Right cardiac atrium (tissue), 5 donors: ENCODE measurements at regions not wholly inside any gene's neighbourhood (a gene's known extent, or its start where the extent isn't known, plus 50 kb on each side); places are given as distances from the start of the nearest gene placed in this dataset.

ENCODE experiments used
- ATAC-seq, 2 donors: fragments of 200-7000 bp; cut with Tn5 transposase; one replicate each; pipeline versions ENCODE4 v1.8.0 to v1.9.1; 2020; ENCODE audit warnings: moderate library complexity in 2 of 2, mild to moderate bottlenecking in 1 of 2
- DNase-seq, 3 donors: peaks; one replicate each; pipeline ENCODE4 v3.0.0-alpha.2; 2020
- H3K27ac ChIP-seq: one replicate; pipeline ENCODE4 v1.5.1; 2013; ENCODE audit warnings: mild to moderate bottlenecking, low read length, control low read depth, moderate library complexity
- H3K27me3 ChIP-seq: one replicate; pipeline ENCODE4 v1.6.1; 2013; ENCODE audit not compliant: control insufficient read depth, insufficient read depth
- H3K4me1 ChIP-seq: one replicate; pipeline ENCODE4 v1.6.1; 2013; ENCODE audit warnings: low read length; ENCODE audit not compliant: control insufficient read depth, insufficient read depth
- H3K4me3 ChIP-seq: one replicate; pipeline ENCODE4 v1.5.1; 2013; ENCODE audit warnings: low read length, control low read depth
- H3K9me3 ChIP-seq: one replicate; pipeline ENCODE4 v1.6.1; 2013; ENCODE audit warnings: low read length; ENCODE audit not compliant: control insufficient read depth
- WGBS: extraction: QIAGEN DNeasy Blood & Tissue Kit; methylation state at CpG from one replicate; pipeline ENCODE4 v1.1.7; 2013; 5-methylcytosine and 5-hydroxymethylcytosine counted together
- intact Hi-C, 4 donors: fragments of 100-400 bp; cut with DNase I; formaldehyde crosslinking; loops; one replicate each; pipeline versions ENCODE4 v1.11.0 to v1.14.0; 2022 to 2023
- donor health status: healthy with polysubstance abuse.
- donor health status: DM: no; HTN: yes; CAD: no.
- donor health status: DM: no; HTN: no; CAD: no.
- donor health status: DM: no; HTN: yes; CAD: no; lungs with severe emphysema.
- donor health status: DM: yes; HTN: yes; CAD: no.

DNA sequence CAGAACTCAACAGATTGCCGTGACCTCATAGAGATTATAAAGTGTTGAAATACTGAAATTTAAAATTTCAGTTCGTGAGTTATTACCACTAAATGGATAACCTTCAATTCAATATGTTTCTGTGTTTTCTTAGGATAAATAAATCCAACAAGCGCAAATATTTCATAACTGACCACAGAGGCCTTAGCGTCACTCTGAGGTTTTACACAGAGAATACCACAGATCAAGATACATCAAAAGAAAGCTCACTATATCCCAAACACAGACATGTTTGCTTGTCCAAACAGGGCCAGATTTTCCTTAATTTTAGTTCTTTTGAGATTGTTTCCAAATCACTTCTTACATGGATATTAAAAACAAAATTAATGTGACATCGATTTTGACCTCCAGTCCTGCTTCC, 235.8 kb downstream of the EFNB2 start:
- WGBS, result 90% methylated on average over 5 of the region's 5 CpGs

DNA sequence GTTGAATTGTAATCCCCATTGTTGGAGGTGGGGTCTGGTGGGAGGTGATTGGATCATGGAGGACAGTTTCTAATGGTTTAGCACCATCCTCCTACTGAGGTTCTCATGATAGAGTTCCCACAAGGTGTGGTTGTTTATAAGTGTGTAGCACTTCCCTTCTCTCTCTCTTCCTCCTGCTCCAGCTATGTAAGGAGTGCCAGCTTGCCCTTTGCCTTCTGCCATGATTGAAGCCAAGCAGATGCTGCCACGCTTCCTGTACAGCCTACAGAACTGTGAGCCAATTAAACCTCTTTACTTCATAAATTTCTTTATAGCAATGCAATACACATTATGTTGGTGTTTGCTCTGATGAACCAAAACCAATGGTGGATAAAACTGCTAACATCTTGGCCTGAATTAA, 238.2 kb downstream of the EFNB2 start:
- intact Hi-C loops, result no loop called here

More for the DNA sequence above, 235.8 kb downstream of the EFNB2 start:
- ATAC-seq, result no peak
- intact Hi-C loops, result no loop called here
- Histone ChIP-seq H3K27me3 (no peaks in the 10 kb centered on the region), H3K27ac (no peak overlapping the region), H3K4me1 (no peaks in the 10 kb centered on the region), H3K9me3 (no peaks in the 10 kb centered on the region), H3K4me3 (no peak overlapping the region)
- DNase-seq, result no peak

DNA sequence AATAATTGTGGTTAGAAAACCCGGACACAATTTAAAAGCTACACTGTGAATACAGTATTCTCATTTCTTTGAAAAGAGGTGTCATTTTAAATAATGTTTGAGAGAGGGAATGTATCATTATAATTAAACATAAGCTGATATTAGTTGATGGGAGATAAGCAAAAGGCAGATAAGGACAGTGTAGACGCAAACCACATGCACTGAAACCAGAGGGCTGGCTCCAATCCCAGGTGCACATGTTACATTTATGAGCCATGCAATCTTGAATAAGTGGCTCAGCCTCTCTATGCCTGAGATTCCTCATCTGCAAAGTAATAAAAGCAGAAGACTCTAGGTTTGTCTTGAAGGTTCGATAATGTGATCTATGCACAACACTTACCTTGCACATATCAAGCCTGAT, 238.7 kb downstream of the EFNB2 start:
- no peak for ATAC-seq
- WGBS, result 81% methylated on average over 3 of the region's 3 CpGs

More for the DNA sequence above, 238.2 kb downstream of the EFNB2 start:
- Histone ChIP-seq H3K27ac (no peak overlapping the region), H3K4me3 (no peak overlapping the region), H3K4me1 (no peaks in the 10 kb centered on the region), H3K9me3 (no peaks in the 10 kb centered on the region), H3K27me3 (no peaks in the 10 kb centered on the region)
- 93% methylated on average over 1 of the region's 1 CpG for WGBS
- no peak for ATAC-seq
- DNase-seq, result no peak

DNA sequence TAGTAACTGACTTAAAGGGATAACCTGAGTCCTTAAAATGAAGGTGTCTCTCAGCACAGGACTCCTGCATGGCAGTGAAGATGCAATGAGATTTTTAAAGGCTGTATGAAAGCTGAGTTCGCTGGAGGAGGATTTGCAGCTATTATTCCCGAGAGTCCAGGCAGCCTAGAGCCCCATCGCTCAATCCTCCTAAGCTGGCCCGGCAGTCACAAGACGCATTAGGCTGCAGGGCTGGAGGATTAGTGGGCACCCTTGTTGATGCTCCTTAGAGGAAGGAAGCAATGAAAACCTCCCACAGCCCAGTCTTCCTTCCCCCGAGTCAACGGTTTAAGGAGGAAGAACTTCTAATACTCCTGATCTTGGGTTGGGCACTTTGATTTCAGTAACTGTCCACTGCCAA, 239.5 kb downstream of the EFNB2 start:
- no peak for ATAC-seq
- no peak for DNase-seq
- Histone ChIP-seq H3K9me3 (no peaks in the 10 kb centered on the region), H3K4me1 (no peaks in the 10 kb centered on the region), H3K27me3 (no peaks in the 10 kb centered on the region), H3K27ac (no peak overlapping the region), H3K4me3 (no peak overlapping the region)
- WGBS, result 68% methylated on average over 7 of the region's 7 CpGs
- intact Hi-C loops, result no loop called here

More for the DNA sequence above, 238.7 kb downstream of the EFNB2 start:
- intact Hi-C loops, result no loop called here
- H3K4me1 ChIP-seq, result no peaks in the 10 kb centered on the region
- H3K27me3 ChIP-seq, result no peaks in the 10 kb centered on the region
- H3K27ac ChIP-seq, result no peak overlapping the region
- DNase-seq, result no peak
- no peaks in the 10 kb centered on the region for H3K9me3 ChIP-seq
- H3K4me3 ChIP-seq, result no peak overlapping the region

DNA sequence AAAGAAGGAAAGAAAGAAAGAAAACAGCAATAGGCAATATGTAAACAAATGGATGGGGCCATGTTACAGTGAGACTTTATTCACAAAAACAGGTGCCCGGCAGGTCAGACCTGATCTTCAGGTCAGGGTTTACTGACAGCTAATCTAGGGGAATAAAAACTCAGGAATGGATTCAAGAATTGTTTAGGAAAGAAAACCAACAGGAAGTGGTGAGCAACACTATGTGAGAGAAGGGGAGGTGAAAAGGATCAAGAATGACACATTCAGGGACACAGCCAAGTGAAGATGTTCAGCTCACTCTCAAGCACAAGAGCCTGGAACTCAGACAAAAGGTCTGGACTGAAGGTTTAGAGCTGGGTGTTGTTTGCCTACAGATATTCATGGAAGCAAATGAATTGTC, 244.5 kb downstream of the EFNB2 start:
- intact Hi-C loops, result no loop called here

DNA sequence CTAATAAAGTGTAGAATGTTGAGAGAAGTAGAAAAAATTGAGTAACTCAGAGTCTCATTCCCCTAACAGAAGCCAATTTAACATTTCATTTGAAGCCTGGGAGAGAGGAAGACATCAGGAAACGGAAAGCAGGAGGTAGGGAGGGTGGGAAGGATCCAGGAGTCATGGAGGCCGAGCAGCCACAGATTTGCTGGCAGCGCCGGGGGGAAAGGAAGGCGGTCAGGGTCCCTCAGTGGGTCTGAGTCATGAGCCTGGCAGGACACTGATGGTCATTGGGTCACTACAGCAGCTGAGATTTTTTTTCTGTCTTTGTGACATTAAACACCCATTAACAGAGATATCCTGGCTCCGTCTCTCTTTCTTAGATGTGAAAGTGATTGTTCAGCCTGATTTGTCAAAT, 248.1 kb downstream of the EFNB2 start:
- no peak overlapping the region for H3K27ac ChIP-seq
- no peaks in the 10 kb centered on the region for H3K4me1 ChIP-seq
- WGBS, result 68% methylated on average over 6 of the region's 6 CpGs
- ATAC-seq (no peak), DNase-seq (peak in 1 of 3 donors; percentile 37)
- no peak overlapping the region for H3K4me3 ChIP-seq
- no peaks in the 10 kb centered on the region for H3K27me3 ChIP-seq
- H3K9me3 ChIP-seq, result no peaks in the 10 kb centered on the region
- intact Hi-C loops, result no loop called here

More for the DNA sequence above, 244.5 kb downstream of the EFNB2 start:
- Histone ChIP-seq H3K27me3 (no peaks in the 10 kb centered on the region), H3K27ac (no peak overlapping the region), H3K9me3 (no peaks in the 10 kb centered on the region), H3K4me3 (no peak overlapping the region), H3K4me1 (no peaks in the 10 kb centered on the region)
- ATAC-seq (no peak), DNase-seq (no peak)
- 92% methylated on average over 1 of the region's 1 CpG for WGBS

DNA sequence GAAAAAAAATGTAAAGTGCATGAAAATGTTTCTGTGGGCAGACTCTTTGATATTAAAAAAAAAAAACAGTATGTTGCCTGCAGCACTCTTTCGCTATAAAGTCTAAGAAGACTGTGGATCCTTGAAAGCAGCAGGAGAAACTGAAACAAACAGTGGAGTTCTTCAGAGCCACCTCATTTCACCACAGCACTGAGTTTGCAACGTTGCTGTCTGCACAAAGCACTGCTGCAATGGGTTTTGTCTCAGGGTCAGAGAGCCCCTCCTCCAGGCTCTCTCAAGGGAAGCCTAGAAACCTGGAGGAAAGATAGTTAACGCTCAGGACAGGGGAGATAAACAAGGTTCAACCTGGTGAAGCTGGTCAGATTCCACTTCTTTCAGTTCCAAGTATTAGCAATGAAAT, 248.7 kb downstream of the EFNB2 start:
- Histone ChIP-seq H3K27me3 (no peaks in the 10 kb centered on the region), H3K4me3 (no peak overlapping the region), H3K4me1 (no peaks in the 10 kb centered on the region), H3K9me3 (no peaks in the 10 kb centered on the region), H3K27ac (no peak overlapping the region)
- ATAC-seq (no peak), DNase-seq (no peak)
- intact Hi-C loops, result no loop called here
- 60% methylated on average over 3 of the region's 3 CpGs for WGBS

DNA sequence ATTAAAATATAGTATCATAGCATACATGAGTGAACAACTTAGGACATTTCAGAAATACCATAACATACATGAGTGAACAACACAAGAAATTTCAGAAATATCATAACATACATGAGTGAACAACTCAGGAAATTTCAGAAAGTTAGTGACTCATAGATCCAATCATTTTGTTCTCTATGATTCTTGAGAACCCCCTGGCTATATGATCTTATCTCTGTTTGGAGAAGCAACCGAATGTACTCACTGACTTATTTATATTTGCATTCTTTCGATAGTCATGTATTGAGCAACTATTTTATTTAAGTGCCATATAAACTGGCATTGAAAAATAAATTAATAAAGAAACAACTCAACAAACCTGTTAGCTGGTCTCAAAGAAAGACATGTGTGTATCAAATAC, 251.1 kb downstream of the EFNB2 start:
- H3K9me3 ChIP-seq, result no peaks in the 10 kb centered on the region
- no peaks in the 10 kb centered on the region for H3K4me1 ChIP-seq
- no peaks in the 10 kb centered on the region for H3K27me3 ChIP-seq
- no peak overlapping the region for H3K27ac ChIP-seq
- DNase-seq (no peak), ATAC-seq (no peak)
- intact Hi-C loops, result no loop called here
- no peak overlapping the region for H3K4me3 ChIP-seq
- 94% methylated on average over 2 of the region's 2 CpGs for whole genome bisulfite sequencing

DNA sequence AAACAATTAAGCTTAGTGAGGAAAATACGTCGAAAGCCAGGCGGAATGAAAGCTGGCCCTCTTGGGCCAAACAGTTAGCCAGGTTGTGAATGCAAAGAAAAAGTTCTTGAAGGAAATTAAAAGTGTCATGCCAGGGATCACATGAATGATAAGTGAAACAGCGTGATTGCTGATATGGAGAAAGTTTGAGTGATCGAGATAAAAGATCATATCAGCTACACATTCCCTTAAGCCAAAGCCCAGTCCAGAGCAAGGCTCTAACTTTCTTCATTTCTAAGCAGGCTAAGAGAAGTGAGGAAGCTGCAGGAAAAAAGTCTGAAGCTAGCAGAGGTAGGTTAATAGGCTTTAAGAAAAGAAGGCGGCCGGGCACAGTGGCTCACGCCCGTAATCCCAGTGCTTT, 254.0 kb downstream of the EFNB2 start:
- 83% methylated on average over 9 of the region's 9 CpGs for WGBS
- ATAC-seq (no peak), DNase-seq (no peak)
- Histone ChIP-seq H3K27me3 (no peaks in the 10 kb centered on the region), H3K4me3 (no peak overlapping the region), H3K4me1 (no peaks in the 10 kb centered on the region), H3K9me3 (no peaks in the 10 kb centered on the region), H3K27ac (no peak overlapping the region)
- intact Hi-C loops, result no loop called here

DNA sequence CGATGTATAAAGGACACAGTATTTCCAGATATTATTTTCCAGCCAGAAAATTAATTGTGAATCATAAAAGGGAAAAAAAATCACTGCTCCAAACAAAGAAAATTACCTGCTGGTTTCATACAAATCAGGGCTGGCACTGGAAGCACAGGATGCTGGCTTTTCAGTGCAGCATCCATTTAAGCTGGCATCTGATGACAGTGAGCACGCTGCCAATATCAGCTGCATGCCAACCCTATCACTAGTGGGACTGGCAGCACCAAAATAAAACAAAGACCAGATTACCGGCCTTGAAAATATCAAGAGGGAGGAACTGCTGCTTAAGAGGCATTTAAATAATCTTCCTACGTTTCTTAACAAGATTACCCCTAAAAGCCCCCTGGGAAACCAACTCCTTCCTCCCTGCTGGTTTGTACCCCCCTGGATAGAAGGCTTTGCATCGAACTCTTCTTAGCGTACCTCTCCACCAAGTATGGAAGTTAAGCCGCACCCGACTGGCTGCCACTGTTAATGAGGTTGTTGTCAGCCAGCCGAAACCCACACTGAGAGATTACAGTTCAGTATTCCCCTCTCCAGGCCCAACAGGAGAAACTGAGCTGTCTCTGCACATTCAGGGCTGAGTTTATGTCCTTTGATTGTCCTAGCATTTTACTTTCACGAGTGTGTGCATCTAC, 257.8 kb downstream of the EFNB2 start:
- Histone ChIP-seq H3K9me3 (no peaks in the 10 kb centered on the region), H3K27ac (no peak overlapping the region), H3K27me3 (no peaks in the 10 kb centered on the region), H3K4me1 (no peaks in the 10 kb centered on the region), H3K4me3 (no peak overlapping the region)
- whole genome bisulfite sequencing, result 59% methylated on average over 10 of the region's 10 CpGs
- intact Hi-C loops, result no loop called here
- DNase-seq, result peak in 2 of 3 donors; percentile 49 to 50
- peak in 1 of 2 donors; percentile 64 for ATAC-seq

DNA sequence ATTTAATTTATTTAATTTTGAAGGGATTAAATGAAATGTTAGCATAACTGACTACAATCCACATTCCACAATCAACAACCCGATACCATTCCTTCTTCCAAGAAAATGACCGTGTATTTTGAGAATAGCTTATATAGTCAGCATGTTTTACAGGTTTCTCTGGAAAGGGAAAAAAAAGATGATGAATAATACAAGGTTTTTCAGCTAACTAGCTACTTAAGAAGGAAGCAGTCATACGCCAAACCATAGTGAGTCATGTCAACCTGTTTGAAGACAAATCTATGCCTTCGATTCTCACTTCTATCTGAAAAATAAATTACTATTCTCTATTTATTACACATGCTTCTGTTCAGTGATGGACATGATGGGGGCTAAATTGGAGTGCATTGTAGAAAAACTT, 258.6 kb downstream of the EFNB2 start:
- ATAC-seq (no peak), DNase-seq (no peak)
- Histone ChIP-seq H3K27ac (no peak overlapping the region), H3K27me3 (no peaks in the 10 kb centered on the region), H3K4me1 (no peaks in the 10 kb centered on the region), H3K4me3 (no peak overlapping the region), H3K9me3 (no peaks in the 10 kb centered on the region)
- WGBS, result 96% methylated on average over 4 of the region's 4 CpGs
- intact Hi-C loops, result no loop called here
